ENCODE measurements at regions not wholly inside any gene's neighbourhood (a gene's known extent, or its start where the extent isn't known, plus 50 kb on each side); places are given as distances from the start of the nearest gene placed in this dataset.

DNA sequence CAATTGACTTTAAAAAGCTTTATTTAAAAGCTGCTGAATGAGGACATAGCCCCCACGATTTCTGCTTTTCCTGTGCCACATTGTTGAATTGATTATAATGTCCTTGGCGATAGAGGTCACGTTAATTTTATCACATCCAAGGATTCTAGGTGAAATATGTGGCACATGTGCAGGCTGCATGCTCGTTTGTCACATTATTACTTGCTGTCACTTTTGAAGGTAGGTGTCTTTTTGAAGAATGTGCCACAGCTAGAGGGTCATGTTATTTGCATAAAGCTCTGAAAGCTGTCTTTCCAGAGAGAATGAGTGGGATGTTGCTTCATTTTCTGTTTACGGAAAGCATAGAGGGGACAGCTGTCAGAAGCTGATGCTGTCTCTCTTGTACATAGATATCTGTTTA, 927.6 kb upstream of the ATXN8OS start:
- TF ChIP-seq, protein P1, sequence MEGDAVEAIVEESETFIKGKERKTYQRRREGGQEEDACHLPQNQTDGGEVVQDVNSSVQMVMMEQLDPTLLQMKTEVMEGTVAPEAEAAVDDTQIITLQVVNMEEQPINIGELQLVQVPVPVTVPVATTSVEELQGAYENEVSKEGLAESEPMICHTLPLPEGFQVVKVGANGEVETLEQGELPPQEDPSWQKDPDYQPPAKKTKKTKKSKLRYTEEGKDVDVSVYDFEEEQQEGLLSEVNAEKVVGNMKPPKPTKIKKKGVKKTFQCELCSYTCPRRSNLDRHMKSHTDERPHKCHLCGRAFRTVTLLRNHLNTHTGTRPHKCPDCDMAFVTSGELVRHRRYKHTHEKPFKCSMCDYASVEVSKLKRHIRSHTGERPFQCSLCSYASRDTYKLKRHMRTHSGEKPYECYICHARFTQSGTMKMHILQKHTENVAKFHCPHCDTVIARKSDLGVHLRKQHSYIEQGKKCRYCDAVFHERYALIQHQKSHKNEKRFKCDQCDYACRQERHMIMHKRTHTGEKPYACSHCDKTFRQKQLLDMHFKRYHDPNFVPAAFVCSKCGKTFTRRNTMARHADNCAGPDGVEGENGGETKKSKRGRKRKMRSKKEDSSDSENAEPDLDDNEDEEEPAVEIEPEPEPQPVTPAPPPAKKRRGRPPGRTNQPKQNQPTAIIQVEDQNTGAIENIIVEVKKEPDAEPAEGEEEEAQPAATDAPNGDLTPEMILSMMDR (IDR thresholded peaks at IDR 0.05; ENCODE audit: low read depth, low read length), result no peak

DNA sequence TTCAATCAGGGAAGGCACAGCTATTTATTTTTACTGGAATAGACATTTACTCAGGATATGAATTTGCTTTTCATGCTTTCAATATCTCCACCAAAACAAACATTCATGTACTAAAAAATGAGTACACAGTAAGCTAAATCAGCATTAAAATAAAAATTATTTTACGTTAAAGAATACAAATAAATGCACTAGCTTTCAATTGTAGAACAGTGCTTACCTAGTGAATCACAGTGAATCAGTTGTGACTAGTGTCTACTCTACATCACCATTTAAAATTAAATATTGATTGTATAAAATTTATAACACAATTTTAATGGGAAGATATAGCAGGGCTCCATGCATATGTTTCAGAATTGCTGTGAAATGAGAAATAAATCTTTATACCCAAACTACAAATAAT, 929.6 kb upstream of the ATXN8OS start:
- no peak for DNase-seq (ENCODE audit: extremely low read depth, low read depth)
- TF ChIP-seq, protein P1 (IDR thresholded peaks at IDR 0.05; ENCODE audit: low read depth, low read length), result no peak

More for the DNA sequence above, 927.6 kb upstream of the ATXN8OS start:
- no peak for DNase-seq (ENCODE audit: extremely low read depth, low read depth)

DNA sequence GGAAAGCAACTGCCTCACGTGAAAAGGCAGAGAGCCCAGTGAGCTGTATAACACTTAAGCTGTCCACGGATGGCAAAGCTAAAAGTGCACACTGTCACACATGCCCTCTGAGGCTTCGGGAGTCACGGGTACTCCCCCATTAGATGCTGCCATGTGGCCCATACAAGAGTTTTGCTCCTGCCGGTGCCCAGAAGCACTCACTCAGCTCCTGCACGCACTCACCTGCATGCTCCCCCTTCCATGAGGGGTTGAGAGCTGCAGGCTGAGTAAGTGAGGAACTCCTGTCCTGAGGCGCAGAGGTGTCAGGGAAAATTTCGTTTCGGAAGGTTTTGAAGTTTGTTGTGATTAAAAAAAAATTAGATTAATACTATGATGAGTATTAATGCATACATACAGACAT, 939.2 kb upstream of the ATXN8OS start:
- no peak for DNase-seq (ENCODE audit: extremely low read depth, low read depth)
- TF ChIP-seq, protein P1 (IDR thresholded peaks at IDR 0.05; ENCODE audit: low read depth, low read length), result no peak

DNA sequence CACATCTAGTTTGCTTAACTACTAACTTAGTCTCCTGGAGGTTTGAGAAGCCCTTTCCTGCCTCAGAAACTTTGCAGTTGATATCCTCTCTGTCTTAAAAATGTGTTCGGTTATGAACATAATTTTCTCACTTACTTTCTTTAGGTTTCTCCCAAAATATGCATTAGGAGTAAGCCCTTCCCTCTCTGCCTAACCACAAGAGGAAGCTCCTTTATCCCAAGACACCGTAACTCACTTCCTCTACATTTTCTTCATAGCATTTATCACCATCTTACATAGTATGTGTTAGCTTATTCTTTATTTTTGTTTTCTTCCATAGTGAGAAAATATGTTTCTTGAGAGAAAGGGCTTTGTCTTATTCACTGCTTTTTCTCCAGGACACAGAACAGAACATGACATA, 952.5 kb upstream of the ATXN8OS start:
- TF ChIP-seq, protein P1 (IDR thresholded peaks at IDR 0.05; ENCODE audit: low read depth, low read length), result no peak

DNA sequence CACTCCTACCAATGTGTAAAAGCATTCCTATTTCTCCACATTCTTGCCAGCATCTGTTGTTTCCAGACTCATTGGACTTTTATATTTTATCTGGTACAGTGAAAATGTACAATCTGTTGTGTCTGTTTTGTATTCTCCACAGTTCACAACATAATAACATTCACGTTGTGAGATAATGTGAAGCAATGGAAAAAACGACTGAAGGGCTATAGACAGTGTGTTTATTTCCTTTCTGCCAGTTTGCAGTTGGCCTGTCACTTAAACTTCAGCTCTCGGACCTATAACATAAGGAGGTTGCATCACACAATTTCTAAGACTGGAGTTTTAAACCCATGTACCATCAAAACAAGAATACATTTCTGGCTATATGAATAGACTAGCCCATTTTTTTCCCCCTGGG, 965.5 kb upstream of the ATXN8OS start:
- TF ChIP-seq, protein P1 (IDR thresholded peaks at IDR 0.05; ENCODE audit: low read depth, low read length), result no peak
- no peak for DNase-seq (ENCODE audit: extremely low read depth, low read depth)

More for the DNA sequence above, 952.5 kb upstream of the ATXN8OS start:
- no peak for DNase-seq (ENCODE audit: extremely low read depth, low read depth)

DNA sequence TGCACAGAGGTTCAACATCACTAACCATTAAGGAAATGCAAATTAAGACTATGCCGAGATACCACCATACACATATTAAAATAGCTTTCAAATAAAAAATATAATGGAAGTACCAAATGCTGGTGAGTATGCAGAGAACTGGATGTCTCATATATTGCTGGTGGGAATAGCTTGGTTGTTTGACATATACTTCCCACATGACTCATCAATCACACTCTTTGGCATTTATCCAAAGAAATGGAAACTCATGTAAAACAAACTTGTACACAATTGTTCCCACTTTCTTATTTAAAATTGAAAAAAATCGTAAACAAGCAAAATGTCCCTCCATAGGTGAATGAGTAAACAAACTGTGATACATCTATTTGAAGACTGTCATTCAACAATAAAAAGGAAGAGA, 982.6 kb upstream of the ATXN8OS start:
- TF ChIP-seq, protein P1 (IDR thresholded peaks at IDR 0.05; ENCODE audit: low read depth, low read length), result no peak

DNA sequence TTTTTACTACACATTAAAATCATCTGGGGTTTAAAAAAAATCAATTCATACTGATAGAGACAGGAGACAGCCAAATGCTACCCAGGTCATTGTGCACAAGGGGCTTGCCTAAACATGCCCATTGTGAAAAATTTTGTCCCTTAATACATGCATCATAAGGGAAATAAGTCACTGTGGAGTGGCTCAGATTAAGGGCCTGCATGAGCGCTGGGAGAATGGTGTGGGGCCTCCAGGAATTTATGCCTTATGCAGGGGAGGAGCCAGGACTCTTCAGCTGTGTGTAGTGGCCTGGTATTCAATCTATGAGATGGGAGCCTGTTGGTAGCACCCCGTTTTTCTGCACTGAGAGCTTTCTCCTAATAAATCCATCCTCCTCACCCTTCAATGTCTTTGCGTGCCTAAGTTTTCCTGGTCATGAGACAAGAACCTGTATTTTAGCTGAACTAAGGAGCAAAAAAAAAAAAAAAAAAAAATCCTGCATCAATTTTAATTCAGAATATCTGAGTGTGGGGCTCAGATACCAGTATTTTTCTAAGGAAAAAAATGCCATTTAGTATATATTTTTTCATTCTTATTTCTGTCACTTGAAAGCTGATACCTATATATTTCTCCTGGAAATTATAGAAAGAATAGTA, 997.6 kb upstream of the ATXN8OS start:
- DNase-seq (ENCODE audit: extremely low read depth, low read depth), result no peak
- TF ChIP-seq, protein P1 (IDR thresholded peaks at IDR 0.05; ENCODE audit: low read depth, low read length), result no peak

More for the DNA sequence above, 982.6 kb upstream of the ATXN8OS start:
- no peak for DNase-seq (ENCODE audit: extremely low read depth, low read depth)
